GM21381 (cell line): ENCODE measurements at regions not wholly inside any gene's neighbourhood (a gene's known extent, or its start where the extent isn't known, plus 50 kb on each side); places are given as distances from the start of the nearest gene placed in this dataset.
"Not testable (repeated sequence)": the region's sequence is repeated elsewhere in the genome, so short reads cannot be mapped to it uniquely, and the experiment has no call there.

Experiments
- ATAC-seq: cut with Tn5 transposase; IDR thresholded peaks from one replicate; pipeline ENCODE4 v1.9.1; 2021; ENCODE audit warnings: mild to moderate bottlenecking, moderate library complexity; ENCODE audit not compliant: unreplicated experiment

DNA sequence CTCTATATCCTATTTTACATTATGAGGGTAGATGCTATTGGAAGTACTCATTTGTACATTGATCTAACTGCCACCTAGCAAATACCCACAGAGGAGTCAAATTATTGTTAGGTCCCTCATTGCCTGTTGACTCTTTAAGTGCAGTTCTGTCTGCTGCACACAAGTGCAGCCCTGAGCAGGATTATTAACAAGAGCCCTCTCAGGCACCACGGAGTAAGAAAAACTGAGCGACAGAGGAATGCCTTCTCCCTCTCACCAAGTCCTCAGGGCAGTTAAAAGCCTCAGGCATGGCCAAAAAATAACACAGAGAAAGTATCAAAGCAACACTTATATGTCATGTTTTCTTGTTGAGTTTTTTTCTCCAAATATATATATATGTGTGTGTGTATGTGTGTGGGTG lies 340.0 kb upstream of the NRG3 start:
- no peak for ATAC-seq

DNA sequence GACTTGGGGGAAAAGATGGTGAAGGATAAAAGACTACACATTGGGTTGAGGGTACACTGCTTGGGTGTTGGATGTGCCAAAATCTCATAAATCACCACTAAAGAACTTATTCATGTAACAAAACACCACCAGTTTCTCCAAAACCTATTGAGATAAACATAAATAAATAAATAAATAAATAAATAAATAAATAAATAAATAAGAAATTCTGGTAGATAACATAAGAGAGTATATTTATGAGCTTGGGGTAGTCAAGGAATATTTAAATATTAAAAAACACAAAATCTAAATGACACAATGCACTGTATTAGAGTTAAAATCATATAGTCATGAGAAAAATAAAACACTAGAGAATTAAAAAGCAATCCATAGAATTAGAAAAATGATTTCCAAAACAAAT lies 333.5 kb upstream of the NRG3 start:
- ATAC-seq, result no peak

DNA sequence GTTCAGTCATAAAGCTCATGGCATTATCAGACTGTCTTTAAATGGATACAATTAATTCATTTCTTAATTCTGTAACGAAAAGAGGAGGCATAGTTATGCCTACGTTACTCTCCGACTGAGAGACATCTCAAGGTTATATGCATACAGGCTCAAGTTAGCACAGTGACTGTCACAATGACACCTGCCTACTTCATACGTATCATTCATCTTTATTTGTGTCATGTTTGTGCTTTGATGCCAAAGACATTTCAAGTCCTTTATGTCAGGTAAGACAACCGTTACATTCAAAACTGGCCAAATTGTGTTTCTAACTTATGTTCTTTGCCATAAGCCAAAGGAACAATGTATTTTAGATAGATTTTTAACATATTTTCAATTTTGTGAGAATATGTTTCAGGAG lies 328.8 kb upstream of the NRG3 start:
- ATAC-seq, result no peak

DNA sequence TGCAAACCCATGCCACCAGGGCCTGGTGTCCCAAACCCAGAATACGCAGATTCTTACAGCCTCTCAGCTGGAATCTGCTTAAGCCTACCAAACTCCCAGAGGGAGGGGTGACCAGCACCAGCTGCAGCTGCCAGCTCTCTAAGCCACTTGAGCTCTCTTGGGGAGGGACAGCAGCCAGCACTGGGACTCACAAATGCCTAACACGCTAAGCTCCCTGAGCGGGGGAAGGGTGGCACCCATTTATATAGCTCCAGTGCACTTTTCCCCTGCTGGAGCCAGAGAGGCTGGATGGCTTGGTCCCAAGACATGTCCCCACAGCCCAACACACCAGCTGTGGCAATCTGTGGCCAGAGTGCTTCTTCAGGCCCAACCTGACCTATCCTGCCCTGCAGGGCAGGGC lies 326.8 kb upstream of the NRG3 start:
- no peak for ATAC-seq

DNA sequence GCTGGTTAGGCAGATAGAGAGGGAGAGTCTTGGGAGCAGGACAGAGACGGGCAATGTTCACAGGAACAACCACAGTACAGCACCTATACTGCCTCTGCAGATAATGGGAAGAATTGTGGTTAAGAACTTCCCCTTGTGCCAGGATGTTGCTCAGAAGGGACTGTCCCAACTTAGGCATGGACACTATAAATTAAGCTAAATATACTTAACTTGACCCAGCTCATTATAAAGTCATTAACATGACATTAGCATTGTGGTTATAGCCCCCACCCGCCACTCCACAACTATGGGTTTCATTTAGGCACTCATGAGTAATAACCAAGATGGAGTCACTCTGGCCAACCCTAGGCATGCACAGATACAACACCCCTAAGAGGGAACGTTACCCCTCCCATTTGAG lies 310.9 kb upstream of the NRG3 start:
- no peak for ATAC-seq

DNA sequence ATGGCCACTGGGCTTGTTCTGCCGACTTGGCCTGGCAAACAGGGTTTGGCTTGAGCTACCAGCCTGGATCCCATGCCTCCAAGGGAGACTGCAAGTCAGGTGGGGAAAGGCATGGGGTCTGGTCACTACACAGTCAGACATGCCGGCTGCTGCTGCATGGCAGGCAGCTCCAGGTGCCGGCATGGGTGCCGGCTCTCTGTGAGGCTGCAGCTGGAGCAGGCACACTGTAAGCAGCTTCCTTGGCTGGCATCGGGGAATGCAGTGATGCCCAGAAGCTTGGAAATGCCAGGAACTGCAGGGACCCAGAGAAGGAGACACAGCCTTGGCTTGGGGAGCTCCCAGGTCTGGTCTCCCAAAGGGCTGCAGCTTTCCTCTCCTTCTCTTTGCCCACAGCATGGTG lies 305.5 kb upstream of the NRG3 start:
- no peak for ATAC-seq

DNA sequence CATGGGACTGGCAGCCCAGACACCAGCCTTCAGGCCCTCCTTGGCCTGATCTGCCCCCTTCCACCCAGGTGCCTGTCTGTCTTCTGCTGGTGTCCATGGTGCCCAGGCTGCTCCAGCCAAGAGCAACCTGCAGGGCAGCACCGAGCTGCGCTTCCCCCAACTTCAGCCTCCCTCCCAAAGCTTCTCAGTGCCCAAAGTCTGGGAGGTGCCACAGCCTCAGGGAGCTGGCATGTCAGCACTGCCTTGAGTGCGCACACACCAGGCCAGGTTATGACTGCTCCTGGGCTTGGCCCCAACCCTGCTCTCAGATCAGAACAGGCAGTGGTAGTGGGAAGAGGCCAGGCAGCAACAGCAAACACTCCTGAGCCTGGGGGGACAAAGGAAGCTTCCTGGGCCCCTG lies 304.6 kb upstream of the NRG3 start:
- ATAC-seq, result no peak

DNA sequence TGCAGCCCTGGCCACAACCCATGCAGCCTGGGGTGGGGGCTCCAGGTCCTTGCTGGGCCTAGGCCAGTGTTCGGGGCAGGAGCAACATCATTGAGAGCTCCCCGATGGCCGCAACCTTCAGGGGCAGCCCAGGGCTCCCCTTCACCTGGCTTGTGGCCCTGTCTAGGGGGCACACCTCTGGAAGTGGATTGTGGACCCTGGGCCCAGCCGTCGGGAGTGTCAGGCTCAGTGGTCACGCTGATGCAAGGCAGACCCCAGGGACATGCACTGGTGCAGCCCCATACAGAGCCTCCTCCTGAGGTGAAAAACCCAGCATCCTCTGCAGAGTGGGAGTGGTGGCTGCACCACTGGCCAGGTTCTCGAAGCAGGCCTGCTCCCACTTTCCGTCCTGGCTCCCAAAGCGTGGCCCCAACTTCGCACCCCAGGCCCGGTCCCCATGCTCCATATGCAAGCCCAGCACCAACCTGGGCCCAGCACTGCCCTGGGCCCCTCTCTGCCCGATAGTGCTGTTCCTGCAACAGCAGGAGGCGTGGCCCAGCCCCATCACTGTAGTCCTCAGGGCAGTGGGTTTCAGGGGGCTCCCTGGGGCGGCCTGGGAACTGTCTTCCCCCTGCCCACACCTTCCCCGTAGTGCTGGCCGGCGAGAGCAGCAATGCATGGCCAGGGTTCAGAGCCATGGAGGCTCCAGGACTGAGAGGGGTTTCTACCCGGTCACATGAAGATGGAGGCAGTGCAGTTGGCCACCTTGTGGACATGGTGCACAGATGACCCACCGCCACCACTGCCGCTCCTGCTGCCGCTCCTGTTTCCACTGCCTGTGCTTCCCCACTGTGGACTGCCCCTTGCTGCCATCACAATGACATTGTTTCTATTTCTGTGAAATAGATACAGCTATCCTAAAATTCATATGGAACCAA lies 303.9 kb upstream of the NRG3 start:
- ATAC-seq, result no peak

DNA sequence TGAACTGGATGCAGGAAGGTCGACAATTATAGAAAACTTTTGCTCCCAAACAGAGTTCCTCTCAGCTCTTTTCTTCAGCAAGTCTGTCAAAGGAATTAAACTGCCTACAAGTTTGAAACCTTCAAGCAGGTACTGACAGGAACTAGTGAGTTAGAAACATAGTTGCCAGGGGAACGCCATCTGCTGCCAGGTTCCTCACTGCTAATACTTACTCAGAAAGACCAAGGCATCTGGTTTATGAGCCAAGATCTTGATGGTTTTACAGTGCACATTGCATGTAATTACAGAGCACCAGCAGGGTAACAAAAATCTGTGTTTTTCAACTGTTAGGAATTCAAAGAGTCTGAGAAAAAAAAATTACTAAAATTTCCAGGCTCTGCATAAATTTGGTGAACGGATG lies 300.0 kb upstream of the NRG3 start:
- no peak for ATAC-seq

DNA sequence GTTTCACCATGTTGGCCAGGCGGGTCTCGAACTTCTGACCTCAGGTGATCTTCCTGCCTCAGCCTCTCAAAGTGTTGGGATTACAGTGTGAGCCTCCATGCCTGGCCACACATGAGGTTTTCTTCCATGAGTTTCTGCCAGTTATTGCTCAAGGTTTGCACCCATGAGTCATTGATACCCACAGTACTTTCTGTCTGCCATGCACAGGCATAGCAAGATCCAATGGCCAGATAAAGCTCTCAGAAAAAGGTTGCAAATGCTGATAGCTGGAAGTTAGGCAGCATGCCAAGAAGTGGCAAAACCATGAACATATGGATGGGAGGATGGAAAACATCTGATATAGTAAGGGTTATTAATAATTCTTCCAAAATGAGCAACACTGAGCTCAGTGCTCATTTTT lies 298.7 kb upstream of the NRG3 start:
- ATAC-seq, result no peak

DNA sequence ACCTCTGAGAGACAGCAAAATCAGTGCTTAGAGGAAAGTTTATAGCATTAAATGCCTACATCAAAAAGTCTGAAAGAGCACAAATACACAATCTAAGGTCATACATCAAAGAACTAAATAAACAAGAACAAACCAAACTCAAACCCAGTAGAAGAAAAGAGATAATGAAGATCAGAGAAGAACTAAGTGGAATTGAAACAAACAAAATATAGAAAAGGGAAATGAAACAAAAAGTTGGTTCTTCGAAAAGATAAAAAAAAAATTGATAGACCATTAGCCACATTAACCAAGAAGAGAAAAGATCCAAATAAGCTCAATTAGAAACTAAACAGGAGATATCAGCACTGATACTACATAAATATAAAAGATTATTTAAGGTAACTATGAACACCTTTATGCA lies 280.0 kb upstream of the NRG3 start:
- ATAC-seq, result no peak

DNA sequence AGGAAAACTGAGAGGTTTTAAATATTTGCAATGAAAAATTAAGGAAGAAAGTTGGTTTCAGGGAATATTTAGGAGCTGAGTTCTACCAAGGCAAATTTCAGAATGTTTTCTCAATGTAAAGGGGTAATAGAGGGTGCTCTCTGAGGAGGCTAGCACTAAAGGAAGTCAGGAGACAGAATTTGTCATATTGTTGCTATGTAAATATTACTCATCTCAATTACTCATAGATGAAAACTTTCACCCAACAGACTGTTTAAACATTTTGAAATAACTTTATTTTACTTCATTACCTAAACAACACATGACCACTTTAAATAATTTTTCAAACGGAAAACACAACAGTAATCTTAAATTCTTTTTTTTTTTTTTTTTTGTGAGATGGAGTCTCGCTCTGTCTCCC lies 274.8 kb upstream of the NRG3 start:
- ATAC-seq, result no peak

DNA sequence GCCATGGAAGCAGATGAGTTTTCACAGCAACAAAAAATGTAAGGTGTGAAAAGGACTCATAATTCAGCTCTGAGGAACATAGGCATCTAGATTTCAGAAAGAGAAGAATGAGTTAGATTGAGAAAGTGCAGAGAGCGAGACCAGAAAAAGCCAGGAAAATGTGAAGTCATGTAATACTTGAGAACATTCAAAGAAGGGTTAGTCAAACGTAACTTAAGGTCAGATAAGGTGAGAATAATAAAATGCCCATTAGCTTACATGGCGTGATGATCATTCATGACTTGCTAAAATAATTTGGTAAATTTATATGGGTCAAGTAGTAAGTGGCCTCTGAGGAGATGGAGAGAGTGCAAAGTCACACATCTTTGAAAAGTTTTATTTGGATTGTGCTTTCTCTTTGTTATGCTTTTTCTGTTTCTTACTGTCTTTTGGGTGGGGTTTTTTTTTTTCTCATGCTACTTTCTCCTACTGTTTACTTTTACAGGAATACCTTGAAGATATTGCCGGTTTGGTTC lies 271.8 kb upstream of the NRG3 start:
- no peak for ATAC-seq

DNA sequence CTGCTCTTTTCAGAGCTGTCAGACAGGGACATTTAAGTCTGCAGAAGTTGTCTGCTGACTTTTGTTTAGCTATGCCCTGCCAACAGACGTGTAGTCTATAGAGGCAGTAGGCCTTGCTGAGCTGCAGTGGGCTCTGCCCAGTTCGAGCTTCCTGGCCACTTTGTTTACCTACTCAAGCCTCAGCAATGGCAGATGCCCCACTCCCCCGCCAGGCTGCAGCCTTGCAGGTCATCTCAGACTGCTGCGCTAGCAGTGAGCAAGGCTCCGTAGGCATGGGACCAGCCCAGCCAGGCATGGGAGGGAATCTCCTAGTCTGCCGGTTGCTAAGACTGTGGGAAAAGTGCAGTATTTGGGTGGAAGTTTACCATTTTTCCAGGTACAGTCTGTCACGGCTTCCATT lies 230.5 kb upstream of the NRG3 start:
- not testable (repeated sequence) for ATAC-seq

DNA sequence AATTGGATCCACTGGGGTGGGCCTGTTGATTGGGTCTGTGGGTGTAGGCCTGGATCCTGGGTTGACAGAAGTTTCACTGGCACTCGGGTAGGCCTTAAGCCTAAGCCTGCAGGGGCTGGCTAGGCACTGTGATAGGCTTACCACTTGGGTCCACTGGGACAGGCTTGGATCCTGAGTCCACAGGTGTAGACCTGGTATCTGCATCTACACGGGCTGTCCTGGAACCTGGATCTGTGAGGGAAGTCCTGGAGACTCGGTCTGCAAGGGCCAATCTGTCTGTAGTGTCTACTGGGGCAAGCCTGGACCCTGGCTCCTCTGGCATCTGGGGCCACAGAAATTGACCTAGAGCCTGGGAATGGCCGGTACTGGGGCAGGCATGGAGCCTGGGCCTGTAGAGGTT lies 219.0 kb upstream of the NRG3 start:
- no peak for ATAC-seq

DNA sequence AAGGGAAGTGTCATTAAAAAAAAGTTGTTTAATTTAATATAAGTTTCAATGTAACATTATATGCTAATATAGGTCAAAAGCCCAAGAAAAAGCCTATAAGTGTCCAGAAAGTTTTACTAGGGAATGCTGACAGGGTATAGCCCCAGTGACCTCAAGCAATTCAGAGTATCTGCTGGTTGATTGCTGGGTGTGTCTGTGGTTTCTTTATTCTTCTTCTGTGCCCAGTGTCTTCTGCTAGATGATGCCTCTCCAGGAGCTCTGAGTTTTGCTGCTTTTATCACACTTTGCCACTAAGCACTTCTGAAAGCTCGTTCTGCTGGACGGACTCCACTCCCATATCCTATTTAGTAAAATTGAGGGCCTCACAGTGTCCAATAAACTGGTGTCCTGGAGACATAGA lies 212.2 kb upstream of the NRG3 start:
- no peak for ATAC-seq

DNA sequence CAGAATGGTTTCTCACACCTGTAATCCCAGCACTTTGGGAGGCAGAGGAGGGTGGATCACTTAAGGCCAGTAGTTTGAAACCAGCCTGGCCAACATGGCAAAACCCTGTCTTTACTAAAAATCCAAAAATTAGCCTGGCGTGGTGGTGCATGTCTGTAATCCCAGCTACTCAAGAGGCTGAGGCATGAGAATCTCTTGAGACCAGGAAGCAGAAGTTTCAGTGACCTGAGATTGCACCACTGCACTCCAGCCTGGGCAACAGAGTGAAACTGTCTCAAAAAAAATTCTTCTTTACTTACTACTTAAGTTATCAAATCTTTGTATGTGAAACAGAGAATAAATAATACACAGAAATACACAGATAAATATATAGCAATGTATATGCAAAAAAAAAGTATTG lies 210.2 kb upstream of the NRG3 start:
- ATAC-seq, result not testable (repeated sequence)

DNA sequence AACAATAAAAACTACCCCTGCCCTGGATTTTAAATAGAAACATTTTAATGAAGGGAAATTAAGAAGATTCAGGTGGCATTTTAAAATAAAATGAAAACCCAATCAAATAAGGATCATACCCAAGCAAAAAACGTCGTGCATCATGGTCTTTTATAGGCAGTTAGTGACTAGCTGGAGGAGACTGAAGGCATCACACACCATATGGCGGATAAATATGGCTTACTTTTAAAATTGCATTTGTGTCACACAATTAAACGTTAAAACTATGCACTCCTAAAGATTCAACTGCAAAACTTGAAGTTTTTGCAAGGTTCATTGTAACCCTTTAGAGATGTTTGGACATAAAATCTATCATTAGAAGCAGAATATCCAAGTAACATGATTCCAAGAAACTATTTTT lies 200.1 kb upstream of the NRG3 start:
- ATAC-seq, result no peak

DNA sequence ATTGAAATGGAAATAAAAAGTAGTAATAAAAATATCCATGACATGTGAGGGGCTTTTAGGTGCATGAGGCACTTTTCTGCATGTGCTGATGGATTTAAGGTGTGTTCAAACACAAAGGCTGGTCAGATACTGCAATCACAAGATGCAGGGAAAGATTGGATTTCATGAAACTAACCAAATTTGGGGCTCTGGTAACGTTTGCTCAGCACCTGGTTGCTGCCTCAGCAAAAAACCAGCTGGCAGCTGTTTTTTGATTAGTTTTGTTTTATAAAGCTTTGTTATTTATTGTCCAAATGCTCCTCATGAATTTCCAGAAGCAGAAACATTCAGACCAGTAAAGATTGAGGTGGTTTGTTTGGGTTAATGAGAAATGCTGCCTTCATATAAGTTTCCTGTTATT lies 195.7 kb upstream of the NRG3 start:
- no peak for ATAC-seq

DNA sequence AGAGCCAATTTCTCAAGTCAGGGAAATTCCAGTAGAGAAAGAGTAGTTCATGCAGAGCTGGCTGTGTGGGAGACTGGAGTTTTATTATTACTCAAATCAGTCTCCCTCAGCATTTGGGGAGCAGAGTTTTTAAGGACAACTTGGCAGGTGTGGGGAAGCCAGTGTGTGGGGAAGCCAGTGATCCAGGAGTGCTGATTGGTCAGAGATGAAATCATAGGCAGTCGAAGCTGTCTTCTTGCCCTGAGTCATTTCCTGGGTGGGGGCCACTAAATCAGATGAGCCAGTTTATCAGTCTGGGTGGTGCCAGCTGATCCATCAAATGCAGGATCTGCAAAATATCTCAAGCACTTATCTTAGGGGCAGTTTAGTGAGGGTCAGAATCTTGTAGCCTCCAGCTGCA lies 194.6 kb upstream of the NRG3 start:
- ATAC-seq, result no peak

DNA sequence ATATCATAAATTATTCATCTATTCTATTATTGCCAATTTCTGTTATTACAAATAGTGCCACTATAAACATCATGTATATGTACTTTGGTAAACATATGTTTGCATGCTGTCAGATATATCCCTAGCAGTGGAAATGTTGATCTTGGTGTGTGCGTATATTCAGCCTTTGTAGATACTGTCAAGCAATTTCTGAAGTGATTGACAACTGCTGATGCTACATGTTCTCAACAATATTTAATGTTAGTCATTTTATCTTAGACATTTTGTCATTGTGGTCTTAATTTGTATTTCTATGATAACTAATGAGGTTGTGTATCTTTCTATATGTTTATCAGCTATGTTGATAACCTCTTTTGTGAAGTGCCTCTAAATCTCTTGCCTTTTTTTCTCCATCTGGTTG lies 186.5 kb upstream of the NRG3 start:
- ATAC-seq, result no peak

DNA sequence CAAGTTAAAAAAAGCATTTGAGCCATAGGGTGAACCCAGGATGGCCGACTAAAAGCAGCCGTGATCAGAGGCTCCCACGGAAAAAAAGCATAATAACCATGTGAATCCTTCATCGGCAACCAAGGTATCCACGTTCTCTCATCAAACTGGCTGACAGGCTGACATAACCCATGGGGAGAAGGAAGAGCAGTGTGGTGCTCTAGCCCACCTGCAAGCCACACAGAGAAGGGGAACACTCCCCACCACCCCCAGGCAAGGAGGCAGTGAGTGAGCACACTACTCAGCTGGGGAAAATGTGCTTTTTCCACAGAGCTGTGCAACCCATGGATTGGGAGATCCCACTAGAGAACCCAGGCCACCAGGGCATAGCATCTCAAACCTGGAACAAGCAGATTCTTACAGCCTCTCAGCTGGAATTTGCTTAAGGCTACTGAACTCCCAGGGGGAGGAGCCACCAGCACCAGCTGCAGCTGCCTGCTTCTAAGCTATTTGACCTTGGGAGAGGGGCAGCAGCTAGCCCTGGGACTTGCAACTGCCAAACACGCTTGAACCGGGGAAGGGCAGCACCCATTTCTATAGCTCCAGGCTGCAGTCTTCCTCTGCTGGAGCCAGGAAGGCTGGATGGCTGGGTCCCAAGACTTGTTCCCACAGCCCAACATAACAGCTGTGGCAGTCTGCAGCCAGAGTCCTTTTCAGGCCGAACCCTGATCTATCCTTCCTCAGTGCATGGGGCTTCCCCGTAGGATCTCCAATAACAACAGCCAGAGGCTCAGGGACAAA lies 178.2 kb upstream of the NRG3 start:
- no peak for ATAC-seq
